Right kidney (tissue), 1 donor: ENCODE measurements at regions not wholly inside any gene's neighbourhood (a gene's known extent, or its start where the extent isn't known, plus 50 kb on each side); places are given as distances from the start of the nearest gene placed in this dataset.
"Not testable (repeated sequence)": the region's sequence is repeated elsewhere in the genome, so short reads cannot be mapped to it uniquely, and the experiment has no call there.

Experiments
- DNase-seq: peaks from one replicate; pipeline ENCODE4 v3.0.0-alpha.2; 2016

DNA sequence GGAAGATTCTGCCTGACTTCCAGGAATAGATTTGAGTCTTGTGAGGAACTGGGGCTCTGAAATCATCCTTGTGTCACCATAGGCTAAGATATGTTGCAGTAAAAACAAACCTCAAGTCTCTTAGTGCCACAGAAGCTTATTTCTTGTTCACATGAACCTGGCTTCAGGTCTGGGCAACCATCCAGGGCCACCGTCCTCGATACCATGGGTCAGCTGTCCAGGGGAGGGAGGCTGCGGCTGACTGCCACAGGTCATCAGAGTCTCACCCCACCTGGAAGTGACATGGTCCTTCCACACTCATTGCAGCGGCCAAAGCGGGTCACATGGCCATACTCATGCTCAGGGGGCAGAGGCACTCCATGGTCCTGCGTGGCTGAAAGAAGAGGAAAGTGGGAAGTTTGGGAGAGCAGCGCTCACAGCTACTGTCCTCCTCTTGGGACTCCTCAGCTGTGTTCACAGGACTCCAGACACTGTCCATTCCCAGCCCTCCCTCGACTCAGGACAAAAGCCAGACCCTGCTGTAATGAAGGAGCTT, 284.5 kb downstream of the CBLN1 start:
- no peak for DNase-seq

DNA sequence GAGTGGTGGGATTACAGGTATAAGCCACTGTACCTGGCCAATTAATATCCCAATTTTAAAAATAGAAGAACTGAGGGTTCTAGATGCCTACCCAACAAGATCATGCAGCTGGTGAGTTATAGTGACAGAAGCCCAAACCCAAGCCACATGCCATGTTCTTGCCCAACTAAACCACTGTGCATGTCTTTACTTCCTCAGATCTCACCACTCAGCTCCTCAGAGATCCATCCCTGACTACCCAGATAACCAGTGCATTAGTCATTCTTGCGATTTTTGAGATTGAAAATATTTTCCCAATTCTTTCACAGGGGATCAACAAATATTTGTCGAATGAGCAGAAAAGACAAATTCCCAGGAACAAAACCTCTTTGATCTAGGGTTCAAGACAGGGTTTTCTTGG, 303.1 kb downstream of the CBLN1 start:
- DNase-seq = no peak

DNA sequence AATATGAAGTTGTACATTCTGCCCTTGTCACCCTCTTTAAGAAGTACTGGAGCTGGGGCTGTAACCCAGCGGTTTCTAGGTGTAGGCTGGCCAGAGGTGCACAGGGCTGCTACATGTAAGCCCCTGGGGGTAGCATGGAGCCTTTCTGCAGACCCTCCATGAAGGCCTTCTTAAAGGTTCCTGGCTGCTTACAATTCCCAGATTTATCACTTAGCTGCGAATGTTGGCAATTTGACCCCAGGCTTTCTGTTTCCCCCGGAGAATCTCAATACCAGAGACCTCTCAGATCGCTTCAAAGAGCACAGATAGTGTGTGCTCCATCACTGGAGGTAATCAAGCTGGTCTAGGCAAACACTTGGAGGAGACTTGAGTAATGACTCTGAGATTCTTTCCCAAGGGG, 309.4 kb downstream of the CBLN1 start:
- no peak for DNase-seq

DNA sequence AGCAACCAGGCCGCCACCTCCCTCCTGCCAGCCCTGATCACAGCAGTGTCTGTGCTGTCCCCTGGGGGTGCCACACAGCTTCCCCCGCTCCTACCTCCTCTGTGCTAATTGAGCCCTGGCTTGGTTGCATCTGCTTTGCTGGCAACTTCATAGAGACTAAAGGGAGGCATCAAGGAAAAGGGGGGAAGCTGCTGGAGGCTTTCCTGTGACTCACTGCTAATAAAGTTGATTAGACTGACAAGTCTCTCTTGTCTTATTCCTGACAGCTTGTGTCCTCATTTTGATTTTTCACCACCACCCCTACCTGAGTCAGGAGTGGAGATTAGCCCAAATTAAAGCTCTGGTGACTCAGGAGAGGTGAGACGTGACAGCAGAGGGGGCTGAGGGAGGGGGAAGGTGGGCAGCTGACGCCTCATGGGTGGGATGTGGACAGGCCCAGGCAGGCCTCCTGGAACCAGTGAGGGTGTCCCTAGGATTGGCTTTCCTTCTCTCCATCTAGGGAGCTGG, 310.0 kb downstream of the CBLN1 start:
- DNase-seq = no peak

DNA sequence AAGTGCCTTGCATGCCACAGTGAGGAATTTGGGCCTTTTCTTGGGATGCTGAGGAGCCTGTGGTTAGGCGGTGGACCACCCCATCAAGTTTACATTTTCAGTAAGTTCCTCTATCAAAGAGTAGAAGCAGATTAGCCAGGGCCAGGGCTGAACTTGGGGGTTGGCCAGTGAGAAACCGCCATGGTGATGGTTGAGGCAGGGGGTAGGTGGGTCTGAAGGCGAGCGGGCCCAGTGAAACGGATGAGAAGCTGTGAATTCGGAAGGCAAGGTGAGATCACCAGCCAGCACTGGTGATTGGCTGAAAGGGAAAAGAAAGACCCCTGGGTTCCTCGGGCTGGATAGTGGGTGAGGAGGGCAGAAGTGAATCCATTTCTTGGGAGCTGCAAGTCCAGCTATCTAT, 311.4 kb downstream of the CBLN1 start:
- DNase-seq = no peak

DNA sequence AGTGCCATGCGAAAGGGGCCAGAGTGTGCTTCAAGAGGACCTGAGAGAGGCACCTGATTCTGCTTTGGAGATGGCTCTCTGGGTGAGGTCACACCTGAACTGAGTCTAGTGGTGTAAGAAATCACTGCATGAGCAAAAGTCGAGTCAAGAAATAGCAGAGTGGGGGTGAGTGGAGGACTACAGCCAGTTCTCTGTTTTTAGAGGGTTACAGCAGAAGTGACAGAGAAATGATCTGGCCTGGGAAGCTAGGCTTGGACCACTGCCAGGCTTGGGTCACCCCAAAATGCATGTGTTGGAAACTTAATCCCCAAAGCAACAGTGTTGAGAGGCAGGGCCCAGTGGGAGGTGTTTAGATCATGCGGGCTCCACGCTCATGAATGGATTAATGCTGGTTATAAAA, 312.0 kb downstream of the CBLN1 start:
- no peak for DNase-seq

DNA sequence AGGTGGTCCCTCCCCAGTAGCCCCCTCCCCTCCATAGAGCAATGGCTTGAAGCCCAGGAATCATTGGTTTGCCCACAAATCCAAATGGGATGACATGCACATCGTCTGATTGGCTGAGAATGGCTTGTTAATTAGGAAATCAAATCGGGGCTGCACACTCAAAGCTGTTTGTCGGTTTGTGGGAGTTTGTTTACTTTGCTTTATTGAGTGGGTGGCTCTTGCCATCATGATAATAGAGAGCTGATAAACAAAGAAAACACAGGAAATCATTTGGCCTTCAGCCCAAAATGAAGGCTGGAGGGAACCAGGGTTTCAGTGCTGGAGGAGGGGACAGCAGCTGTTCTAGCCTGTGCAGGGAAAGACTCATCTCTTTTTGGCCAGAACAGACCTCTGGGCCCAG, 316.3 kb downstream of the CBLN1 start:
- DNase-seq = no peak

DNA sequence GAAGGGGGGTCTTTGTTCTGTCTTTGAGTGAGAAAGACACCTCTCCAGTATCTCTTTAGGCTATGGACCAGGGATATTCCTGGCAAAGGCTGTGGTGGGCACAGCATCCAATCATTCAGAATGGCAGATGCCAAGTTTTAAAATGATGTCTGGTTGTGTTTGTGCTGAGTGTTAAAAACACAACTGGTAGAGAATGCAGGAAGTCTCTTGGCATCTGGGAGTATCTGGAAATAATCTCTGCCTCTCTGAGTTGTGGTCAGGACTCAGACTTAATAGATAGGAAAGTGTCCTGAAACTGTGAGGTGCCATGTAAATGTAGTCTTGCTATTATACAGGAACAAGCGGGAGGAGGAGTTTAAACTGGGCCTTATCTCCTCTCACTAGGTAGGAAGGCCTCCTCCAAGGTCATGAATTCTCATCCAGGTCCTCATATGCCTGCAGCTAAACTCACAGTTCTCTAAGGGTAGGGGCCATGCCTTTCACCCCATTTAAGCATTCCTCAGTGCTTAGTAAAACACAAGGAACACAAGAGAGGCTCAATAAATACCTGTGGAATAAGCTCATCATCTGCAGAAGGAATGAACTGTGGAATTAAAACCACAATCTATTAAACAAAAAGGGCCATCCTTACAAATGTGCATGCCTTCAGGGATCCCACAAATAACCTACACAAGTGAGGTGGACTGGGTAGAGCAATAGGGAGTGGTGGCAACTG, 317.6 kb downstream of the CBLN1 start:
- DNase-seq = no peak

DNA sequence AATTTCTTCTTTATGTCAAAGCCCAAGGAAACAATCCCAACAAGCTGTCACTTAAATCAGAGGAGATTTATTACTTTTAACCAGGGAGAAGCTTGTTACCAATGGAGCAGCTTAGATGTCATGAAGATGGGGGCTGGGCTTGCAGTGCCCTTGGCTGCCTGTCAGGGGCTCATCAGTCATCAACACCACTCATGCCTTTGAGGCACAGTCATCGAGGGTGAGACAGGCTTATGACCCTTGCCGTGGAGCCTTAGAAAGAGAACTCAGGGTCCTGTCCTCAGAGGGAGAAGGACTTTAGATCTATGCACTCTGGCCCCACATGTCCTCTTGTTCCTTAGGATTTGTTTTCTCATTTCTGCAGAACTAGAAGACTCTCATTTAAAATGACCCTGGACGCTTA, 318.3 kb downstream of the CBLN1 start:
- no peak for DNase-seq

DNA sequence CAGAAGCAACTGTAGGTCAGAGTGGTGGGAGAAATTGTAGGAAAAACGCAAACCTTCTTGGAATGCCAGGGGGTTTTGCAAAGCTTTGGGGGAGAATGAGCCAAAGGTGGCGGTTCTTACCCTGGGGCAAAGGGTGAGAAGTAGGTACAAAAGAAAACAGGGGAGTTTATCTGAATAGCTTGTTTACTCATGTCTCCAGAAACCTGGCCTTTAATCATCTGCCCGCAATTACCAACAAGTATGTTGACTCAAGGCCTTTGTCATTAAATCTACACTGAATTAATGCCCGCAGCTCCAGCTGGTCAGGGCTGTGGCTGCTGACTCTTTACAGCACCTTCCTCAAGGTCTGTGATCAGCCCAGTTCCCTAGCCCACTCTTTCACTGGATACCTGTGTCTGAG, 320.1 kb downstream of the CBLN1 start:
- no peak for DNase-seq

DNA sequence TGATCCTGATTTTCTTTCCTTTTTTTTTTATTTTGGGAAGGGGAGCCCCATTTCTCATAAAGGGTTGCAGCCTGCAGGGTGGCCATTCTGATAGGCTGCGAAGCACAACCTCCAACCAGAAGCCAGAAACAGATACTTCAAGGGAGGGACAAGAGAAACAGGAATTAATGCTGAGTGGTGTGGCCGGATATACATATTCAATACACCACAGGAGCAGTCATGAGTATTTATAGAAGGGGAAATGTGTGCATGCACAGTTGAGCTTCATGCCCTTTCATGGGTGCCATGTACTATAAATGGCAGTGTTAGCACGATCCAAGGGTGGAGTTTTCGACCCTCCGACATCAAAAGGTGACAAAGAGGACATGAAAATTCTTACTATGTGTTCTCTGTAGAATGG, 320.8 kb downstream of the CBLN1 start:
- no peak for DNase-seq

DNA sequence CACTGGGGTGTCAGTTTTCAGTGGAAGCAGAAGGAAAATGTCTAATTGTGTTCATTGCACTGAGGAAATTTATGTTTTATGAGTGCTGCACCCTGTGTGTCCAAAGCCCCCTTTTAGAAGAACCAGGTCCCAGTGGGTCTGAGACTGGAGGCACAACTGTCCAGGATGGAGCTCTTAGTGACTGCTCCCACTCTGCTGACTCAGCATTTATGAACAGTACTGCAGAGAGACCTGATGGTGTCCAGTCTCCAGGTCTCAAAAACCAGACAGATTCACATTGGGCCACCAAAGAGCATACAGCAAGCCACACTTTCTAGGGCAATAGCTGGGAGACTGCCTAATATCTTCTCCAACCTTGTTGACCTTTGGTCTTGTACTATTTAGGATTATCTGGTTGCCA, 321.9 kb downstream of the CBLN1 start:
- DNase-seq = no peak

DNA sequence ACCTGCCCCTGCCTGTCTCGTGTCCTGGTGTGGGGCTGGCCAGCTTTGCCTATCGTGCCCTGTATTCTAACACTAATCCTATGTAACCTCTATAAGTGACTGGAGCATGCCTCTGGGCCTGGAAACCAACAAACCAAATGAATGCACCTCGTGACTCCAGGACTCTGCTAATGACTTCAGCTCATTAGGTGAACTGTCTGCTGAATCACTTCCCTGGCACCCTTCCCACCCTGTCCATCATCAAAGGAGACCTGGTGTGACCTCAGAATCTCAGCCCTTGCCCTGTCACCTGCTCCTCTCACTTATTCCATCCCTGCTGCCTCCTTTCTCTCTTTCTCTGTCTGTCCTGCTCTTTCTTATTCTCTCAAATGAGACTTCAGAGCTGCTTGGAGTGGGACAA, 322.4 kb downstream of the CBLN1 start:
- no peak for DNase-seq

DNA sequence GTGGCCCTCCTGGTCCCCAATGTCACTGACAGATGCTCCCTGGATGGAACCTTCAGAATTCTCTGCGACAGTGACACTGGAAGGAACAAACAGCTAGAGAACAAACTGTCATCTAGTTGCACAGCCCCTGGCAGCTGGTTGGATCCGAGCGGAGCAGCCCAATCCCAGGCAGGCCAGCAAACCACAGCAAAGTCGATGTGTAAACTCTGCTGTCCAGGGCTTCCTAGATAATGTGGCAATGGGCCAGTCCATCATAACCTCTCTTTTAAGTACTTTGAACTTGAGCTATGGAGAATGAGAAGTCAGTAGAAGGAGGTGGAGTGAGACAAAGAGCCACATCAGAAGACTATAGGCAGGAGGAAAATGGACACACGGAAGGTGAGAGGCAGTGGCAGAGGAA, 323.0 kb downstream of the CBLN1 start:
- no peak for DNase-seq

DNA sequence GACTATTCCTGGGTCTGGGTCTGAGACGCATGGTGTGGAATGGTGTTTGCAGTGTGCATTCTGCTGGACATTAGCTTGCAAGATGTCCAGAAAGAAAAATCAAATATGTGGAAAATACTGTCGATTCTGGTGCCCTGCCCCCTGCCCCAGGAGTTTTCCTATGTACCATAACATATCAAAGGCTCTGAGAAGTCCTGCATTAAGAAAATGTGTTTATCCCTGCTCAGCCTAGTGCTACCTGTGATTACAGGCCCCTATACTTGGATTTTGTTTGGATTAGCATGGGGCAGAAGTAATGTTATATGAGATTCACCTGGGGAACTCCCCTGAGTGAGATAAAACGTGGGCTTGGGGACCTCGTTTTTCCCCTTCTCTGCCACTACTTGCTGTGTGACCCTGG, 325.0 kb downstream of the CBLN1 start:
- DNase-seq = no peak

DNA sequence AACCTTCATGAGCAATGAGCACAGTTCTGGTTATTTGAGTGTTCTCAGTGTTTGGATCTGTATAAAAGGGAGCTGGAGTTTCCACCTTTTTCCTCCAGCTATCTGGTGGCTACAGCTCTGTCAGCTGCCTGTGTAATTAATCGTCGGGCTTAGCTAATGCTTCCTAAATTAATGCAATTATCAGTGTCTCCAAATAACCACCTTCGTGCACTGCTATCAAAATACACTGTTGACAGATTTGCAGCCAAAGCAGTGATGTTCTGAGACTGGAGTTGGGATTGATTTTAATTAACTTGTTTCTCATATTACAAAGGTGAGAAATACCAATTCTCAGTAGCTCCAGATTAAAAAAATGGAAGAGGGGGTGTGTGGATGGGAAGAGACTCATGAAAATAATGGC, 325.8 kb downstream of the CBLN1 start:
- no peak for DNase-seq

DNA sequence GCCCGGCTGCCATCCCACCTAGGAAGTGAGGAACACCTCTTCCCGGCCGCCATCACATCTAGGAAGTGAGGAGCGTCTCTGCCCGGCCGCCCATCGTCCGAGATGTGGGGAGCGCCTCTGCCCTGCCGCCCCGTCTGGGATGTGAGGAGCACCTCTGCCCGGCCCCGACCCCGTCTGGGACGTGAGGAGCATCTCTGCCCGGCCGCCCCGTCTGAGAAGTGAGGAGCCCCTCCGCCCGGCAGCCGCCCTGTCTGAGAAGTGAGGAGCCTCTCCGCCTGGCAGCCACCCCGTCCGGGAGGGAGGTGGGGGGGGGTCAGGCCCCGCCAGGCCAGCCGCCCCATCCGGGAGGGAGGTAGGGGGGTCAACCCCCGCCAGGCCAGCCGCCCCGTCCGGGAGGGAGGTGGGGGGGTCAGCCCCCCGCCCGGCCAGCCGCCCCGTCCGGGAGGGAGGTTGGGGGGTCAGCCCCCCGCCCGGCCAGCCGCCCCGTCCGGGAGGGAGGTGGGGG, 330.0 kb downstream of the CBLN1 start:
- DNase-seq = not testable (repeated sequence)

DNA sequence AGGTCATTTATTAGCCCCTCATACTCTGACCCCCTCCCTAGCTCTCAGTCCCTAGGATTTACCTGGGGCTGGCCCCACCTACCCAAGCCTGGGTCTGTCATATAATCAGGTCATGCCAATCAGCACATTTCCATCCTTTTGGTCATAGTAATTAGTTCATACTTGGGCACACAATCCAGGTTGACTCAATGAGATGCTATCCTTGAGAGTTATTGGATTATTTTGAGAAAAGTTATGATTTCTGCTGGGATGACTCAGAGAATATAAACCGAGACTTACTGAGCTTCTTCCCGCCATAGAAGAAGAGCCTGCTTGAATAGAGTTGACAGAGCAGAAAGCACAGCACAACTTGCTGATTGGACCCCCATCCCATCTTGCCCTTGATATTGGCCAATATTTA, 331.5 kb downstream of the CBLN1 start:
- no peak for DNase-seq

DNA sequence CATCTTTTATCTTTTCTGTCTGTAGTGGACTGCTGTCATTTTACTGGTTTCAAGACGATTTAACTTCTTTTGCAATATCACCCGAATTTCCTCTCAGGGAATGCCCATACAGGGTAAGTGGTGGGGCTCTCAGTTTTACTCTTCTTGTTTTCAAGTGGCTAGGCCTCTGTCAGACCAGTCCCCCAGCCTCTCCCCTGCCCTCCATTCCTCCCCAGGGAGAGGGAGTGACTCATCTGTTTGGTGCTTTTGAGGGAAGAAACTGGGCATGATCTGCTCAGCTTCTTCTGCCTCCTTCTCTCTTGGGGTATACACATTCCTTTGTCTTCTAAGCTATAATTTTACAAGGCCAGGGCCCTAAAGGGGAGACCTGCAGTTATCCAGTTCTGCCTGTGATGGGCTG, 332.0 kb downstream of the CBLN1 start:
- DNase-seq = no peak

DNA sequence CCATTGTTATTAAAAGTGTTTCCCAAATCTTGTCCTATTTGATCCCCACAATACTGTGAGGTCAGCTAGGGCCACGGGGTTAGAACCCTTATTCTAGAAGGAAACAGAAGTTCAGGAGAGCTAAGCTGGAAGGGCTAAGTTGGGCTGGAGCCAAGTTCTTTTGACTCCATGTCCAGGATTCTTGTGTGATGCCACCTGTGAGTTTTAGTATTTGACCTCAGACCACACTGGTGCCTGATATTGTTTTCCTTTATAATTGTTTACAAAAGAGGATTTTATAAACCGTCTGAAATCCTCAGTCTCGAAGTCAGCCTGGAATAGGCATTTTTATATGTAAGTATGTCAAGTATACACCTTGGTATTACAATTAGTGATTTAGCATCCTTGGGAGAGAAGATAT, 332.7 kb downstream of the CBLN1 start:
- DNase-seq = no peak

DNA sequence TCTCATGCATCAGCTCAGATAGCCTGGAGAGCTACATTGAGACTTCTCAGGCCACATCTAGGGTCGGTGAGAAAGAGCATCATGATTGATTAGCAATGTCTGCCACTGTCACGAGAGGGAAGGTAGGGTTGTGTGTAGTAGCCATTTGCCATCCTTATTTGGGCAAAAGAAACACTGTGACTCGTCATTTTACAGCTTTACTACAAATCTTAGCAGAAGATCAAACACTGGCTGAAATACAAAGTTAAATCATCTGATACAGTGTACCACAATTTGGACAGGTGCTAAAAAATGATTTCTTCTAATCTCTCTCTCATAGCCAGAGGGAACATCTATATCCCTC, 334.3 kb downstream of the CBLN1 start:
- no peak for DNase-seq

DNA sequence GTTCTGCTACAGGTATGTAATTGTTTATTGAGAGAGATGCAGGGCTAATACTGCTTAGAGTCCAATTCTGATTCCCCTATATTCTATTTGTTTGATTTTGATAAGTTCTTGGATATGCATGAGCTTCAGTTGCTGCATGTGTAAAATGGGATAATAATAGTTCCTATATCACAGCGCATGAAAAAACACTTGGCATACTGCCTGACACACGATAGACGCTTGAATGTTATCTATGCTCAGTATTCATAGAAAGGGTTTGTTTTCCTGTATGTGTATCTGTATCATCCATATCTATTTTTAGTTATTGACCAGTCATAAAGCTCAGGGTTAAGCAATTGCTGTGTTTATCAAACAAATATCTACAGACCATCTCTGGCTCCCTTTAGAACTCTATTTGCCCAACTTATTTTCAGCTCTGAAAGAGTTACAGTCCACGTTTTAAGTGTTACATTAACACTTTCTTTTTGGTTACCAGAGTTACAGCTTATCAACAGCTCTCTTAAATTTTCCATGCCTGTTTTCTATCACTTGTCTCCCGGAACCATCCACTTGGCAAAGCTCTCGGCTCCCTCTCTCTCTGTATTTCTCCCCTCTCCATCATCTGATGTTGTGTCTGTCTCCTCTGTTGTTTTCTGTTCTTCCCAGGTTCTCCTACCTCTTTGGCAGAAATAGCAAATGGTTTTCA, 334.8 kb downstream of the CBLN1 start:
- no peak for DNase-seq

DNA sequence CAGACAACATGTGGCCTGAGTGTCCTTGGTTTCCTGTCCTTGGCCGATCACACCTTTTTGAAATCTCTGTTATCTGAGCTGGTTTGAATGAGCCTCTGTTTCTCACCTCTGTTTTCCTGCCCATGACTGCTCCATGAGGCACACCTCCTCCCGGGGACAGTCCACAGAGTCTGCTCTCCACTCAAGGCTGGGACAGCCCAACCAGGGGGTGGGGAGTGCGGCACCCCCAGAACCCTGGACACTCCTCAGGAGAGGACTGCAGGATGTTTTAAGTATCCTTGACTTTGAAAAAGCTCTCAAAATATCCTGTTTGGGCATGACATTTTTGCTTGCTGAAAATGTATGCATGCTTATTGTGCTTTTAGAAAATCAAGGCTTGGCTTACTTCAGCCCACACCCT, 333.0 kb upstream of the N4BP1 start:
- DNase-seq = no peak

DNA sequence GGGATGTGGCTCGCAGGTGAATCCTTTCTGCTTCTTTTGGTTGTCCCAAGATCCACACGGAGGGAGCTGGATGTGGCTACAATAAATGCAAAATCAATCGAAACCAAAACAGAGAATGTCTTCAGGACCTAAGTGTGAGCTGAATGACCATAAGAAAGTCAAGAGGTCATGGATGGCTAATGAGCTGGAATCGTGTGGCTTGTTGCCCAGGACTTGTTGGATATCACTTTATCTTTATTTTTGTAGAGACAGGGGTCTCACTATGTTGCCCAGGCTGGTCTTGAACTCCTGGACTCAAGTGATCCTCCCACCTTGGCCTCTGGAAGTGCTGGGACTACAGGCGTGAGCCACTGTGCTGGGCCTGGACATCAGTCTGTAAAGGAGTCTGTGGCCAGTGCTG, 326.8 kb upstream of the N4BP1 start:
- DNase-seq = no peak
